ENCODE measurements at regions not wholly inside any gene's neighbourhood (a gene's known extent, or its start where the extent isn't known, plus 50 kb on each side); places are given as distances from the start of the nearest gene placed in this dataset.

- no peak for TF ChIP-seq CTCF (IDR thresholded peaks at IDR 0.05; ENCODE audit: extremely low read depth, insufficient read depth, missing control alignments)
- no peak for DNase-seq (ENCODE audit: low spot score)
- in situ Hi-C loops (cut with MboI; ENCODE audit: low pct_unique_long_range_greater_than_20kb, low sequenced_read_pairs, unreplicated experiment), result no loop called here
Measured at GRCh38 chr2:118496467-118496866, 351.0 kb downstream of the EN1 start.

- TF ChIP-seq CTCF (IDR thresholded peaks at IDR 0.05; ENCODE audit: extremely low read depth, insufficient read depth, missing control alignments), result no peak
- no peak for DNase-seq (ENCODE audit: low spot score)
- in situ Hi-C loops (cut with MboI; ENCODE audit: low pct_unique_long_range_greater_than_20kb, low sequenced_read_pairs, unreplicated experiment), result no loop called here
Measured at GRCh38 chr2:118495290-118495689, 352.2 kb downstream of the EN1 start.

- no peak for DNase-seq (ENCODE audit: low spot score)
- no peak for TF ChIP-seq CTCF (IDR thresholded peaks at IDR 0.05; ENCODE audit: extremely low read depth, insufficient read depth, missing control alignments)
- in situ Hi-C loops (cut with MboI; ENCODE audit: low pct_unique_long_range_greater_than_20kb, low sequenced_read_pairs, unreplicated experiment), result no loop called here
Measured at GRCh38 chr2:118493213-118493612, 354.2 kb downstream of the EN1 start.

GRCh38 chr2:118492335-118492734 lies 355.1 kb downstream of the EN1 start:
- no peak for DNase-seq (ENCODE audit: low spot score)
- TF ChIP-seq CTCF (IDR thresholded peaks at IDR 0.05; ENCODE audit: extremely low read depth, insufficient read depth, missing control alignments), result no peak
- in situ Hi-C loops (cut with MboI; ENCODE audit: low pct_unique_long_range_greater_than_20kb, low sequenced_read_pairs, unreplicated experiment), result no loop called here

- no peak for DNase-seq (ENCODE audit: low spot score)
- in situ Hi-C loops (cut with MboI; ENCODE audit: low pct_unique_long_range_greater_than_20kb, low sequenced_read_pairs, unreplicated experiment), result no loop called here
- TF ChIP-seq CTCF (IDR thresholded peaks at IDR 0.05; ENCODE audit: extremely low read depth, insufficient read depth, missing control alignments), result no peak
Measured at GRCh38 chr2:118490330-118490729, 357.1 kb downstream of the EN1 start.

GRCh38 chr2:118489712-118490299 lies 357.6 kb downstream of the EN1 start:
- DNase-seq (ENCODE audit: low spot score), result no peak
- no peak for TF ChIP-seq CTCF (IDR thresholded peaks at IDR 0.05; ENCODE audit: extremely low read depth, insufficient read depth, missing control alignments)
- in situ Hi-C loops (cut with MboI; ENCODE audit: low pct_unique_long_range_greater_than_20kb, low sequenced_read_pairs, unreplicated experiment), result no loop called here

- in situ Hi-C loops (cut with MboI; ENCODE audit: low pct_unique_long_range_greater_than_20kb, low sequenced_read_pairs, unreplicated experiment), result no loop called here
- no peak for DNase-seq (ENCODE audit: low spot score)
- TF ChIP-seq CTCF (IDR thresholded peaks at IDR 0.05; ENCODE audit: extremely low read depth, insufficient read depth, missing control alignments), result no peak
Measured at GRCh38 chr2:118481299-118481698, 366.1 kb downstream of the EN1 start.

Measured in GM13977 (cell line).